H1 (cell line): ENCODE measurements at regions not wholly inside any gene's neighbourhood (a gene's known extent, or its start where the extent isn't known, plus 50 kb on each side); places are given as distances from the start of the nearest gene placed in this dataset.

Source experiments
- CTCF ChIA-PET: fragments of 300-600 bp; sonication (Branson Sonifier 250); formaldehyde crosslinking; loops from one replicate; lab custom pipeline; 2021; ENCODE audit not compliant: partially characterized antibody; lab: Charles Lee
- POLR2A ChIA-PET: fragments of 300-600 bp; sonication (Branson Sonifier 250); formaldehyde crosslinking; loops from one replicate; lab custom pipeline; 2021; ENCODE audit warnings: inconsistent platforms; ENCODE audit not compliant: partially characterized antibody; lab: Charles Lee
- DNase-seq, 2 experiments: peaks; one replicate each; pipeline versions ENCODE4 v3.0.0 to v3.0.0-alpha.2; 2010 to 2022; ENCODE audit warnings: low spot score in 2 of 2, low read depth in 1 of 2, mixed read lengths in 1 of 2
- FAIRE-seq: peaks from 2 replicates; lab custom pipeline; 2011; peaks lifted over from hg19 to GRCh38; lab: Jason Lieb, UNC
- H2AFZ ChIP-seq: 2 replicates; pipeline ENCODE4 v1.8.1; 2012; ENCODE audit warnings: low read length, inconsistent platforms
- H2AK5ac ChIP-seq: 2 replicates; pipeline ENCODE4 v1.6.1; 2013; ENCODE audit warnings: low read depth, low read length
- H2BK120ac ChIP-seq: replicated peaks from 2 replicates; pipeline ENCODE3; 2013; ENCODE audit warnings: low read depth, low read length, inconsistent platforms
- H2BK12ac ChIP-seq: 2 replicates; pipeline ENCODE4 v1.6.1; 2013; ENCODE audit warnings: low read depth, low read length
- H2BK15ac ChIP-seq: 2 replicates; pipeline ENCODE4 v1.6.1; 2013; ENCODE audit warnings: low read length
- H2BK20ac ChIP-seq: 2 replicates; pipeline ENCODE4 v1.6.1; 2013; ENCODE audit warnings: low read length
- H2BK5ac ChIP-seq: 2 replicates; pipeline ENCODE4 v1.6.1; 2013; ENCODE audit warnings: low read depth, low read length
- H3K14ac ChIP-seq: 2 replicates; pipeline ENCODE4 v1.6.1; 2013; ENCODE audit warnings: inconsistent platforms; ENCODE audit not compliant: insufficient read length
- H3K18ac ChIP-seq: 2 replicates; pipeline ENCODE4 v1.6.1; 2013; ENCODE audit warnings: low read length; ENCODE audit errors: extremely low read depth
- H3K23ac ChIP-seq: 2 replicates; pipeline ENCODE4 v1.6.1; 2013; ENCODE audit warnings: inconsistent platforms; ENCODE audit not compliant: insufficient read length
- H3K23me2 ChIP-seq: 2 replicates; pipeline ENCODE4 v1.6.1; 2013; ENCODE audit warnings: low read depth, low read length
- H3K27ac ChIP-seq: 2 replicates; pipeline ENCODE4 v1.6.1; 2011; ENCODE audit warnings: low read depth, low read length, inconsistent platforms
- H3K27me3 ChIP-seq, 4 experiments: replicated peaks in 1 of 4; 1 replicate in 1 of 4; 2 replicates in 3 of 4; pipeline versions ENCODE4 v1.6.1 to v1.8.1; 2011 to 2013; ENCODE audit warnings: low read length in 3 of 4, mild to moderate bottlenecking in 3 of 4, inconsistent platforms in 2 of 4, mixed read lengths in 2 of 4, moderate library complexity in 1 of 4; ENCODE audit not compliant: control insufficient read depth in 3 of 4, insufficient read depth in 3 of 4; ENCODE audit errors: extremely low read depth in 1 of 4
- H3K36me3 ChIP-seq, 4 experiments: 2 replicates each; pipeline versions ENCODE4 v1.6.1 to v1.8.1; 2011 to 2013; ENCODE audit warnings: mild to moderate bottlenecking in 4 of 4, low read length in 3 of 4, moderate library complexity in 2 of 4, control low read depth in 1 of 4, inconsistent platforms in 1 of 4; ENCODE audit not compliant: insufficient read depth in 4 of 4, control insufficient read depth in 2 of 4
- H3K4ac ChIP-seq: replicated peaks from 2 replicates; pipeline ENCODE3; 2013; ENCODE audit warnings: low read length, low read depth, mixed read lengths, inconsistent platforms; ENCODE audit not compliant: insufficient read length
- H3K4me1 ChIP-seq, 4 experiments: replicated peaks in 1 of 4; 1 replicate in 1 of 4; 2 replicates in 3 of 4; pipeline versions ENCODE4 v1.6.1 to v1.8.1; 2011 to 2013; ENCODE audit warnings: low read length in 3 of 4, inconsistent platforms in 2 of 4, mixed read lengths in 1 of 4; ENCODE audit not compliant: insufficient read depth in 4 of 4, control insufficient read depth in 3 of 4
- H3K4me2 ChIP-seq, 2 experiments: 2 replicates each; pipeline versions ENCODE4 v1.6.1 to v1.8.1; 2011 to 2013; ENCODE audit warnings: low read depth in 2 of 2, low read length in 2 of 2, control low read depth in 1 of 2, inconsistent platforms in 1 of 2, mild to moderate bottlenecking in 1 of 2; ENCODE audit not compliant: insufficient read depth in 1 of 2
- H3K4me3 ChIP-seq, 4 experiments: fragments of 200-600, 300-600 bp in 1 of 4; sonication (generic), shearing (Covaris generic), sonication (Bioruptor Twin) in 1 of 4; 2 replicates each; pipeline versions ENCODE4 v1.5.1 to v1.8.1; 2011 to 2016; ENCODE audit warnings: low read length in 4 of 4, low read depth in 3 of 4, control low read depth in 2 of 4, inconsistent platforms in 2 of 4, mild to moderate bottlenecking in 2 of 4, mixed read lengths in 1 of 4, moderate library complexity in 1 of 4; ENCODE audit not compliant: insufficient read depth in 2 of 4; ENCODE audit errors: extremely low read depth in 1 of 4
- H3K56ac ChIP-seq: replicated peaks from 2 replicates; pipeline ENCODE3; 2013; ENCODE audit warnings: low read depth, mild to moderate bottlenecking, mixed read lengths, low read length, inconsistent platforms; ENCODE audit not compliant: insufficient read length
- H3K79me1 ChIP-seq: 2 replicates; pipeline ENCODE4 v1.6.1; 2013; ENCODE audit warnings: low read depth, low read length, control low read depth
- H3K79me2 ChIP-seq, 2 experiments: 2 replicates each; pipeline versions ENCODE4 v1.6.1 to v1.8.1; 2012 to 2013; ENCODE audit warnings: low read length in 2 of 2, mild to moderate bottlenecking in 2 of 2, inconsistent platforms in 1 of 2; ENCODE audit not compliant: insufficient read depth in 2 of 2, control insufficient read depth in 1 of 2
- H3K9ac ChIP-seq, 4 experiments: replicated peaks in 1 of 4; 1 replicate in 1 of 4; 2 replicates in 3 of 4; pipeline versions ENCODE4 v1.6.1 to v1.8.1; 2011 to 2013; ENCODE audit warnings: low read depth in 3 of 4, low read length in 3 of 4, control low read depth in 2 of 4, mild to moderate bottlenecking in 2 of 4, moderate library complexity in 2 of 4, inconsistent platforms in 1 of 4; ENCODE audit errors: extremely low read depth in 1 of 4
- H3K9me3 ChIP-seq, 2 experiments: 2 replicates each; pipeline versions ENCODE4 v1.6.1 to v1.8.1; 2012 to 2013; ENCODE audit warnings: mild to moderate bottlenecking in 2 of 2, moderate library complexity in 2 of 2, control low read depth in 1 of 2, inconsistent platforms in 1 of 2, low read depth in 1 of 2, low read length in 1 of 2, mixed read lengths in 1 of 2; ENCODE audit not compliant: insufficient read depth in 2 of 2
- H4K20me1 ChIP-seq, 2 experiments: replicated peaks in 1 of 2; 2 replicates each; pipeline versions ENCODE3 to v1.8.1; 2011 to 2013; ENCODE audit warnings: inconsistent platforms in 2 of 2, low read length in 2 of 2, mild to moderate bottlenecking in 1 of 2; ENCODE audit not compliant: insufficient read depth in 2 of 2, control insufficient read depth in 1 of 2
- H4K5ac ChIP-seq: 2 replicates; pipeline ENCODE4 v1.6.1; 2013; ENCODE audit warnings: low read length, low read depth, mixed read lengths, inconsistent platforms; ENCODE audit not compliant: insufficient read length
- H4K8ac ChIP-seq: 2 replicates; pipeline ENCODE4 v1.8.0; 2013; ENCODE audit warnings: mild to moderate bottlenecking, moderate library complexity, low read length, inconsistent platforms; ENCODE audit not compliant: insufficient read depth; ENCODE audit errors: extremely low read depth
- H4K91ac ChIP-seq: replicated peaks from 2 replicates; pipeline ENCODE3; 2013; ENCODE audit warnings: low read length, mixed read lengths, inconsistent platforms; ENCODE audit not compliant: insufficient read length
- BRCA1 ChIP-seq: IDR thresholded peaks from 2 replicates; pipeline ENCODE4 v1.6.1; 2012; ENCODE audit warnings: low read depth, low read length, improper control_type of control experiment
- CREB1 ChIP-seq: IDR thresholded peaks from 2 replicates; pipeline ENCODE4 v1.6.1; 2012; ENCODE audit warnings: inconsistent platforms
- SP2 ChIP-seq: IDR thresholded peaks from 2 replicates; pipeline ENCODE4 v1.6.1; 2012; ENCODE audit warnings: mild to moderate bottlenecking, low read length, inconsistent platforms
- TAF7 ChIP-seq: optimal IDR thresholded peaks from 2 replicates; pipeline ENCODE3; 2011; ENCODE audit warnings: low read depth, mild to moderate bottlenecking, inconsistent platforms, low read length, moderate library complexity, borderline replicate concordance
- YY1 ChIP-seq: IDR thresholded peaks from 2 replicates; pipeline ENCODE4 v1.6.1; 2011; ENCODE audit warnings: low read depth, mild to moderate bottlenecking, low read length
- WGBS, 2 experiments: shearing (Covaris generic) in 1 of 2; methylation state at CpG; one replicate each; pipeline versions ENCODE4 v1.1.6 to v1.1.7; 2013 to 2015; ENCODE audit warnings: low lambda C conversion rate in 2 of 2, mixed read lengths in 2 of 2, inconsistent platforms in 1 of 2, low coverage in 1 of 2, missing lambda C conversion rate in 1 of 2; ENCODE audit not compliant: insufficient replicate concordance in 2 of 2, insufficient coverage in 1 of 2, insufficient read length in 1 of 2; ENCODE audit errors: extremely low coverage in 1 of 2, missing lambda C conversion rate in 1 of 2; 5-methylcytosine and 5-hydroxymethylcytosine counted together

- H3K27me3 ChIP-seq = no peaks in the 10 kb centered on the region
- H4K5ac ChIP-seq = no peak overlapping the region
- POLR2A ChIA-PET = no interaction called here
- CTCF ChIA-PET = no interaction called here
- no peak overlapping the region for H2AK5ac ChIP-seq
- no peaks in the 10 kb centered on the region for H3K79me2 ChIP-seq
- no peak overlapping the region for H2BK12ac ChIP-seq
- H3K4me2 ChIP-seq = no peak overlapping the region
- H3K4ac ChIP-seq = no peak overlapping the region
- no peak overlapping the region for H3K4me3 ChIP-seq
- no peaks in the 10 kb centered on the region for H3K36me3 ChIP-seq
- WGBS, 2 experiments = 96% methylated on average over 1 of the region's 1 CpG; no CpG with 5 or more reads in 1 of the 2 experiments
- H2AFZ ChIP-seq = no peak overlapping the region
- no peaks in the 10 kb centered on the region for H3K23me2 ChIP-seq
- no peak overlapping the region for H3K27ac ChIP-seq
- FAIRE-seq = no peak
- H2BK15ac ChIP-seq = no peak overlapping the region
- no peaks in the 10 kb centered on the region for H3K9me3 ChIP-seq
- H4K91ac ChIP-seq = no peak overlapping the region
- H2BK20ac ChIP-seq = no peak overlapping the region
- H3K9ac ChIP-seq = no peak overlapping the region
- TF ChIP-seq TAF7 = no peak
- no peak for TF ChIP-seq YY1
- no peak for TF ChIP-seq BRCA1
- TF ChIP-seq SP2 = no peak
- TF ChIP-seq CREB1 = no peak
- TF ChIP-seq, all 59 proteins: peak for 0
- no peak overlapping the region for H4K8ac ChIP-seq
- DNase-seq = no peak
- no peak overlapping the region for H2BK5ac ChIP-seq
- no peak overlapping the region for H3K18ac ChIP-seq
- H2BK120ac ChIP-seq = no peak overlapping the region
- peaks cover 0 to 2% (median 0%) of the 10 kb centered on the region in 4 experiments; a peak in 1 of 7 replicates for H3K4me1 ChIP-seq
- H3K79me1 ChIP-seq = no peaks in the 10 kb centered on the region
- H3K23ac ChIP-seq = no peak overlapping the region
- H4K20me1 ChIP-seq = no peaks in the 10 kb centered on the region
- H3K14ac ChIP-seq = no peak overlapping the region
- H3K56ac ChIP-seq = no peak overlapping the region
Measured at GRCh38 chr5:68646144-68646543, 430.6 kb downstream of the PIK3R1 start.
